Naive thymus-derived CD4-positive, alpha-beta T cell (primary cell): ENCODE measurements at regions not wholly inside any gene's neighbourhood (a gene's known extent, or its start where the extent isn't known, plus 50 kb on each side); places are given as distances from the start of the nearest gene placed in this dataset.

Experiments used
- ATAC-seq: fragments of 150-1000 bp; cut with Tn5 transposase; 2 replicates; pipeline ENCODE4 v1.10.0; 2021; ENCODE audit warnings: mild to moderate bottlenecking, moderate library complexity
- CTCF ChIA-PET: fragments of 350-600 bp; sonication (Branson Sonifier 250); formaldehyde crosslinking; loops from one replicate; lab custom pipeline; 2021; ENCODE audit warnings: antibody characterized with exemption; lab: Charles Lee
- POLR2A ChIA-PET: fragments of 350-600 bp; sonication (Branson Sonifier 250); formaldehyde crosslinking; loops from one replicate; lab custom pipeline; 2021; ENCODE audit warnings: antibody characterized with exemption, inconsistent platforms; lab: Charles Lee
- DNase-seq, 9 donors: peaks; one replicate each; pipeline versions ENCODE4 v3.0.0 to v3.0.0-alpha.2; 2020 to 2022; ENCODE audit warnings: mixed read lengths in 1 of 9
- H3K27ac ChIP-seq: one replicate; pipeline ENCODE4 v1.7.0; 2013; ENCODE audit warnings: mild to moderate bottlenecking, low read depth, low read length, moderate library complexity
- H3K27me3 ChIP-seq, 2 donors: one replicate each; pipeline ENCODE4 v1.7.0; 2013; ENCODE audit warnings: low read length in 2 of 2, mild to moderate bottlenecking in 2 of 2, moderate library complexity in 2 of 2; ENCODE audit not compliant: control insufficient read depth in 2 of 2, insufficient read depth in 2 of 2
- H3K36me3 ChIP-seq, 3 experiments: 1 replicate in 2 of 3; 2 replicates in 1 of 3; pipeline ENCODE4 v1.7.0; 2013; ENCODE audit warnings: low read length in 3 of 3, mild to moderate bottlenecking in 3 of 3, moderate library complexity in 1 of 3; ENCODE audit not compliant: insufficient read depth in 3 of 3, control insufficient read depth in 2 of 3
- H3K4me1 ChIP-seq, 2 donors: one replicate each; pipeline ENCODE4 v1.7.0; 2013; ENCODE audit warnings: low read length in 2 of 2, mild to moderate bottlenecking in 2 of 2, moderate library complexity in 1 of 2; ENCODE audit not compliant: control insufficient read depth in 2 of 2, insufficient read depth in 2 of 2
- H3K4me3 ChIP-seq: 2 replicates; pipeline ENCODE4 v1.7.0; 2013; ENCODE audit warnings: mild to moderate bottlenecking, low read length
- H3K9me3 ChIP-seq, 3 experiments: 1 replicate in 2 of 3; 2 replicates in 1 of 3; pipeline ENCODE4 v1.7.0; 2013; ENCODE audit warnings: low read length in 3 of 3; ENCODE audit not compliant: control insufficient read depth in 2 of 3
- H3K27ac Mint-ChIP-seq, 9 donors: one replicate each; pipeline ENCODE4 v1.8.0; 2020 to 2022; ENCODE audit warnings: mixed read lengths in 9 of 9, mild to moderate bottlenecking in 8 of 9, moderate library complexity in 5 of 9, inconsistent platforms in 2 of 9
- H3K27me3 Mint-ChIP-seq, 5 donors: one replicate each; pipeline ENCODE4 v1.8.0; 2021 to 2022; ENCODE audit warnings: mixed read lengths in 5 of 5, mild to moderate bottlenecking in 1 of 5
- H3K36me3 Mint-ChIP-seq, 5 donors: one replicate each; pipeline ENCODE4 v1.8.0; 2020 to 2022; ENCODE audit warnings: mixed read lengths in 5 of 5, mild to moderate bottlenecking in 3 of 5, inconsistent platforms in 1 of 5
- H3K4me1 Mint-ChIP-seq, 7 donors: one replicate each; pipeline ENCODE4 v1.8.0; 2020 to 2022; ENCODE audit warnings: mixed read lengths in 7 of 7, mild to moderate bottlenecking in 3 of 7, inconsistent platforms in 1 of 7
- H3K4me3 Mint-ChIP-seq, 10 donors: one replicate each; pipeline ENCODE4 v1.8.0; 2020 to 2022; ENCODE audit warnings: mild to moderate bottlenecking in 10 of 10, mixed read lengths in 10 of 10, moderate library complexity in 6 of 10, inconsistent platforms in 2 of 10
- H3K9me3 Mint-ChIP-seq, 11 donors: one replicate each; pipeline ENCODE4 v1.8.0; 2020 to 2022; ENCODE audit warnings: mixed read lengths in 11 of 11, mild to moderate bottlenecking in 4 of 11, inconsistent platforms in 1 of 11, moderate library complexity in 1 of 11
- intact Hi-C, 2 donors: fragments of 100-400 bp; cut with micrococcal nuclease; formaldehyde crosslinking; loops; one replicate each; pipeline ENCODE4 v1.15.1; 2023

GRCh38 chr1:172950528-172950927, 100.2 kb downstream of the TNFSF18 start:
- Histone ChIP-seq H3K27ac (no peak overlapping the region), H3K4me1 (no peaks in the 10 kb centered on the region), H3K36me3 (no peaks in the 10 kb centered on the region), H3K9me3 (no peaks in the 10 kb centered on the region), H3K27me3 (no peaks in the 10 kb centered on the region), H3K4me3 (no peak overlapping the region)
- H3K9me3 Mint-ChIP-seq, result peaks cover 0 to 4% (median 0%) of the 10 kb centered on the region in 11 donors
- ChIA-PET CTCF (no interaction called here), POLR2A (no interaction called here)
- no peak overlapping the region for H3K4me3 Mint-ChIP-seq
- peaks cover 0 to 25% (median 0%) of the 10 kb centered on the region in 5 donors for H3K27me3 Mint-ChIP-seq
- peaks cover 6 to 23% (median 12%) of the 10 kb centered on the region in 7 donors for H3K4me1 Mint-ChIP-seq
- H3K27ac Mint-ChIP-seq, result no peak overlapping the region
- ATAC-seq (no peak), DNase-seq (no peak)
- H3K36me3 Mint-ChIP-seq, result no peaks in the 10 kb centered on the region
- intact Hi-C loops, result no loop called here

- no peaks in the 10 kb centered on the region for H3K36me3 Mint-ChIP-seq
- H3K9me3 Mint-ChIP-seq, result peaks cover 0 to 4% (median 0%) of the 10 kb centered on the region in 11 donors
- H3K4me3 ChIP-seq, result no peak overlapping the region
- H3K4me3 Mint-ChIP-seq, result no peak overlapping the region
- CTCF ChIA-PET, result no interaction called here
- H3K36me3 ChIP-seq, result no peaks in the 10 kb centered on the region
- H3K27ac Mint-ChIP-seq, result peak overlapping the region in 1 of 9 donors; percentile 17
- H3K27ac ChIP-seq, result no peak overlapping the region
- H3K4me1 ChIP-seq, result no peaks in the 10 kb centered on the region
- H3K9me3 ChIP-seq, result no peaks in the 10 kb centered on the region
- DNase-seq (no peak), ATAC-seq (no peak)
- peaks cover 0 to 22% (median 0%) of the 10 kb centered on the region in 5 donors for H3K27me3 Mint-ChIP-seq
- POLR2A ChIA-PET, result no interaction called here
- intact Hi-C loops, result no loop called here
- H3K27me3 ChIP-seq, result no peaks in the 10 kb centered on the region
- peaks cover 5 to 23% (median 12%) of the 10 kb centered on the region in 7 donors for H3K4me1 Mint-ChIP-seq
Measured at GRCh38 chr1:172951730-172952365, 98.9 kb downstream of the TNFSF18 start.

GRCh38 chr1:172952516-172952915, 98.2 kb downstream of the TNFSF18 start:
- no peak overlapping the region for H3K27ac Mint-ChIP-seq
- no peaks in the 10 kb centered on the region for H3K36me3 ChIP-seq
- POLR2A ChIA-PET, result no interaction called here
- CTCF ChIA-PET, result no interaction called here
- DNase-seq (no peak), ATAC-seq (no peak)
- H3K27ac ChIP-seq, result no peak overlapping the region
- H3K36me3 Mint-ChIP-seq, result no peaks in the 10 kb centered on the region
- no peaks in the 10 kb centered on the region for H3K4me1 ChIP-seq
- no peak overlapping the region for H3K4me3 Mint-ChIP-seq
- peaks cover 0 to 16% (median 5%) of the 10 kb centered on the region in 7 donors for H3K4me1 Mint-ChIP-seq
- peaks cover 0 to 4% (median 0%) of the 10 kb centered on the region in 11 donors for H3K9me3 Mint-ChIP-seq
- no peak overlapping the region for H3K4me3 ChIP-seq
- intact Hi-C loops, result no loop called here
- no peaks in the 10 kb centered on the region for H3K27me3 ChIP-seq
- H3K27me3 Mint-ChIP-seq, result peaks cover 0 to 29% (median 0%) of the 10 kb centered on the region in 5 donors
- no peaks in the 10 kb centered on the region for H3K9me3 ChIP-seq

GRCh38 chr1:172954476-172955150, 96.1 kb downstream of the TNFSF18 start:
- Mint-ChIP-seq H3K4me1 (peaks cover 0 to 12% (median 0%) of the 10 kb centered on the region in 7 donors), H3K27ac (no peak overlapping the region), H3K27me3 (peaks cover 0 to 28% (median 0%) of the 10 kb centered on the region in 5 donors), H3K9me3 (no peaks in the 10 kb centered on the region), H3K4me3 (no peak overlapping the region), H3K36me3 (no peaks in the 10 kb centered on the region)
- Histone ChIP-seq H3K36me3 (no peaks in the 10 kb centered on the region), H3K27me3 (no peaks in the 10 kb centered on the region), H3K9me3 (no peaks in the 10 kb centered on the region), H3K4me1 (no peaks in the 10 kb centered on the region), H3K27ac (no peak overlapping the region), H3K4me3 (no peak overlapping the region)
- CTCF ChIA-PET, result no interaction called here
- DNase-seq (no peak), ATAC-seq (no peak)
- POLR2A ChIA-PET, result no interaction called here
- intact Hi-C loops, result no loop called here

- Mint-ChIP-seq H3K4me3 (no peak overlapping the region), H3K36me3 (no peaks in the 10 kb centered on the region), H3K4me1 (peaks cover 0 to 12% (median 0%) of the 10 kb centered on the region in 7 donors), H3K27me3 (peaks cover 0 to 29% (median 0%) of the 10 kb centered on the region in 5 donors), H3K27ac (no peak overlapping the region), H3K9me3 (no peaks in the 10 kb centered on the region)
- ATAC-seq, result no peak
- ChIA-PET CTCF (no interaction called here), POLR2A (no interaction called here)
- Histone ChIP-seq H3K27me3 (no peaks in the 10 kb centered on the region), H3K27ac (no peak overlapping the region), H3K4me3 (no peak overlapping the region), H3K9me3 (no peaks in the 10 kb centered on the region), H3K4me1 (no peaks in the 10 kb centered on the region), H3K36me3 (no peaks in the 10 kb centered on the region)
- intact Hi-C loops, result no loop called here
- DNase-seq, result no peak
Measured at GRCh38 chr1:172955161-172955815, 95.5 kb downstream of the TNFSF18 start.

- no peak for ATAC-seq
- Mint-ChIP-seq H3K9me3 (no peaks in the 10 kb centered on the region), H3K4me3 (no peak overlapping the region), H3K27me3 (peaks cover 0 to 36% (median 0%) of the 10 kb centered on the region in 5 donors), H3K36me3 (no peaks in the 10 kb centered on the region), H3K4me1 (peaks cover 0 to 11% (median 0%) of the 10 kb centered on the region in 7 donors), H3K27ac (no peak overlapping the region)
- H3K9me3 ChIP-seq, result no peaks in the 10 kb centered on the region
- no peak overlapping the region for H3K27ac ChIP-seq
- POLR2A ChIA-PET, result interaction anchor here (0.5 kb wide), 1 partner anchor 160 kb away, joined by 3 read pairs; no protein-coding TSS in a partner anchor
- no peaks in the 10 kb centered on the region for H3K4me1 ChIP-seq
- intact Hi-C loops, result no loop called here
- no peak for DNase-seq
- CTCF ChIA-PET, result no interaction called here
- no peaks in the 10 kb centered on the region for H3K27me3 ChIP-seq
- no peak overlapping the region for H3K4me3 ChIP-seq
- H3K36me3 ChIP-seq, result no peaks in the 10 kb centered on the region
Measured at GRCh38 chr1:172956871-172957270, 93.9 kb downstream of the TNFSF18 start.
